ENCODE measurements at regions not wholly inside any gene's neighbourhood (a gene's known extent, or its start where the extent isn't known, plus 50 kb on each side); places are given as distances from the start of the nearest gene placed in this dataset.

DNA sequence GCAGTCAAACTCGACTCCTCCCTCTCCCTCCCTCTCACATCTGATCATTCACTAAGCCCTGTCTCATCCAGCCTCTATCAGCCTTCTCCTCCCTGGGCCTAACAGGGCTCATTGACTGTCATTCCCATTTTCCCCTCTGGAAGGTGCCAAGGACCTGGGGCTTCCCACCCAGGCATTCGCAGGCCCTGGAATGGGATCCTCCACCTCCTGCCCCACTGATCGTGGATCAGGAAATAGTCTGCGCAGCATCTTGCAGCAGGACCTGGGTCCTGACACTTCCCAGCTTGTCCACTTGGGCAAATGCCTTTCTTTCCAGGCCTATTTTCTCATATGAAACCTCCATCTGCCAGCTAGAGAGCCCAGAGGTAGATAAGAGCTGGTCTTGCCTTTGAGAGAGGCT, 71.2 kb upstream of the ZC3H12A start:
- in situ Hi-C loops (cut with HindIII; ENCODE audit: low pct_unique_long_range_greater_than_20kb, low sequenced_read_pairs): no loop called here
- no peak for DNase-seq (ENCODE audit: low read depth, low spot score)

DNA sequence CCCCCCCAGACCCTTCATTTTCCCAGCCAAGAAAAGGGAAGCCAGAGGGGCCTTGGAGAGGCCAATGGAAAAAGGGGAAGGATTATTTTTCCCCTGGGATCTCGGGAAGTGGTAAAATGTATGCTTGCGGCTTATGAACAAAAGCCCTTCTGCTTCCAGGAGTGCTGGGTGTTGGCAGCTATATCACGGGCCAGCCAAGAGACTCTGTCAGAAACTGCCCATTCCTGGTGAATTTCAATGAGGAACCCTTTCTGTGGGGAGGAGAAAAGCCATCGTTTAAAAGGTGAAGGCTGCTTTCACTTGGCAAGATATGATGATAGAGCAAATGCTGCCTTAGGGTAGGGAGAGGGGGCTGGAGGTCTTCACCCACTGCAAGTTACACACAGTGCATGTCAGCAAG, 69.7 kb upstream of the ZC3H12A start:
- in situ Hi-C loops (cut with HindIII; ENCODE audit: low pct_unique_long_range_greater_than_20kb, low sequenced_read_pairs): no loop called here
- DNase-seq (ENCODE audit: low read depth, low spot score): no peak

DNA sequence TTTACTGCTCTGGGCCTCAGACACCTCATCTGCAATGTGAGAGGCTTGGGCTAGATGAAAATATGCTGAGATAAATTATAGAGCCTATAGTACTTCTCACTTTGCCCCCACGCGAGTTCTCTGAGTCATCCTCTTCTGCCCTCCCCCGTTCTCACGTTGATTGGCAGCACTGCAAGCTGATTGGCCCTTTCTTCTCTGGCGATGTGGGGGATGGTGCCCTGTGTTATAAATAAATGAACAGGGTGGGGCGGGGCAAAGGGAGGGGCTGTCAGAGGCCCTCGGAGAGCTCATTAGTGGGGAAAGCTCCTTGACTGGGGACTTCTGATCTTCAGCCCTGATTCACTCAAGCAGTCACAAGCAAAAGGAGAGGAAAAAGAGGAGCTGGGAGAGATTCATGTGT, 64.3 kb upstream of the ZC3H12A start:
- DNase-seq (ENCODE audit: low read depth, low spot score): no peak
- in situ Hi-C loops (cut with HindIII; ENCODE audit: low pct_unique_long_range_greater_than_20kb, low sequenced_read_pairs): no loop called here

DNA sequence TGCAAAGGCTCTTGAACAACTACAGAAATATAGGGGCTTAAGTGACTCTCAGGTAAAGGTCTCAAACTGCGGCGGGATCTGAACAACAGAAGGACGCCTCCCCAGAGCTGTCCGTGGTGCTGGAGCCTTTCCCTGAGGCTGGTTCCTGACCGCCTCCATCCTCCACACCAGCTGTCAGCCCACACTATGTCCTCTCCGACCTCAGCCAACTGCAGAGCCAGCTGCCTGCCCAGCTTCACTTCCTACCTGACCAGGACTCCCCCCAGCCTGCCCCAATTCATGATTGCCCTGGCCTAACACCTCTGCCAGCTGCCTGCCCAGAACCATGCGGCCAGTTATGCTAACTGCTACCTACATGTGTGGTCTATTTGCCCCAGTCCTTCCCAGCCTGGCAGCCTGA, 63.6 kb upstream of the ZC3H12A start:
- DNase-seq (ENCODE audit: low read depth, low spot score): no peak
- in situ Hi-C loops (cut with HindIII; ENCODE audit: low pct_unique_long_range_greater_than_20kb, low sequenced_read_pairs): no loop called here

DNA sequence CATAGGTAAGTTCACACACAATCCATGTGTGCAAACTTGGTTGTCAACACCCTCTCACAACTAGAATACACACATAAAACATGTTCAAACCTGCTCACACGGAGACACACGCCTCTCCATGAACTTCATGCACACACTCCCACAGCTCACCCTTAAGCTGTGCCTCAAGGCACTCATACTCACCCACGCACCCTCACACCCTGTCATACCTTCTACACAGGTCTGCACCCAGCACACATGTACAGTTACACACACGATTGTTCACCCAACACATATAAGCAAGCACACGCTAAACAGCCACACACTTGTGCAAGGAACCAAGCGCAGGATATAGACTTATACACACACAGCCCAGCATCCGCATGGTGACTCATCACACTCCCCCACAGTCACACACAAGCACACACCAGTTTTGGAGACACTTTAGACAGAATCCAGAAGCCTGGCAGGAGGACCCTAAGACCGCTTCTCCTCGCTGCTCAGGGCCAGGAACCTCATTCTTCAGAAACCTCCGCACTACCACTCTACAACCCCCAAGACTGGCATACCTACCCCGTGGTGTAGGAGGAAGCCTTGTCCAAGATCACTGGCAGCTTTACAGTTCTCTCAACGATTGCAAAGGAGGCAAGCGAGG, 58.7 kb upstream of the ZC3H12A start:
- in situ Hi-C loops (cut with HindIII; ENCODE audit: low pct_unique_long_range_greater_than_20kb, low sequenced_read_pairs): no loop called here
- DNase-seq (ENCODE audit: low read depth, low spot score): no peak

DNA sequence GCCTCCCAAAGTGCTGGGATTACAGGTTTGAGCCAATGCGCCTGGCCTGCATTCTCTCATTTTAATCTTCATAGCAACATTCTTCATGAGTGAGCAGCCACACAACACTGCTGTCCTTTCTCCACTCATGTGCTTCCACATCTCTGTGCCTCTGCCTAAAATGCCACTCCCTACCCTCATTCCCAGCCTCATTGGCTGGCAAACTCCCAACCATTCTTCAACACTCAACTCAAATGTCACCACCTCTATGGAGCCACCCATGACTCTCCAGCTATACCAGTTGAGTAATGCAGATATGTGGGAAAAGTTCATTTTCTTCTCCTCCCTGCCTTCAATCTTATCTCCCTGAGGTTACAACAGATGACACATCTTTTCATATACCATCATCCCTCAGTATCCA, 53.9 kb upstream of the ZC3H12A start:
- in situ Hi-C loops (cut with HindIII; ENCODE audit: low pct_unique_long_range_greater_than_20kb, low sequenced_read_pairs): no loop called here
- peak; percentile 19 for DNase-seq (ENCODE audit: low read depth, low spot score)

DNA sequence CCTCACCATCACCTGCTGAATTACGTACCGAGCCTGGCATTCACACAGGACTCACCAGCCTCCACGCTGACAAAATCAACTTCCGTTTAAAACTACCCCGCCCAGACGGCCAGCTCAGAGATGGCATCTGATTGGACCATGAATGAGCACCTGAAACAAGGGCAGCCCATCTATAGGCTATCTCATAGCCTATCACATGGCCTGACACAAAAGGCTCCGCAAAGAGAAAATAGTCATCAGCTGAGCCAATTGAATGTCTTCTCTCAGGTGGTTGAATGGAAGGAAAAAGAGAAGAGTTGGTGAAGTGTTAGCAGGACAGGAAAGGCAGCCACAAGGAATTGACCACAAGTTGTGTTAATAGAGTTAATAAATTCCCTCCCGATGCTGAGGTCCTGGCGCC, 50.6 kb upstream of the ZC3H12A start:
- in situ Hi-C loops (cut with HindIII; ENCODE audit: low pct_unique_long_range_greater_than_20kb, low sequenced_read_pairs): no loop called here
- peak; percentile 32 for DNase-seq (ENCODE audit: low read depth, low spot score)

DNA sequence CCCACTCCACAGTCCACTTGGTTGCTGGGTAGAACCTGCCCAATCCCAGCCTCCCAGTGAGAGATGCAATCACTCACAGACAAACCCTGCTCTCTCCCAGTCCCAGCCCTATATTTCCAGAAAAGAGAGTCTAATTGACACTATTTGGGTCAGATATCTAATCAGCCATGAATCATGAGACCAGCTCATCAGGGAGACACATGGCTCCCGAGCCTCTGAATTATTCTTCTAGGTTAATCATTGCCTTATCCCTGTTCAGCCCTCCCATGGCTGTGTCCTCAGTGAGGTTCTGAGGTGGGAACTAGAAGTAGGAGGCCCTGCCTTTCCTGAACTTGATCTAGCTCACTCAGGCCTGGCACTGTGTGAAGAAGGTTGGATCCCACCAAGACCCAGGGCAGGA, 49.9 kb upstream of the ZC3H12A start:
- no peak for DNase-seq (ENCODE audit: low read depth, low spot score)
- in situ Hi-C loops (cut with HindIII; ENCODE audit: low pct_unique_long_range_greater_than_20kb, low sequenced_read_pairs): no loop called here

Small RNAs in the stretch of these regions (small RNA-seq; reads per million reads assigned to genes)
- gene MIR4255 (0 reads per million in 2 experiments), gene RNA5SP43 (0 reads per million in 2 experiments), gene RNU6-636P (0 reads per million in 2 experiments), gene RPS29P6 (0 reads per million in 2 experiments)

All from SK-MEL-5 (cell line).